Body of pancreas (tissue), 4 donors: ENCODE measurements at regions not wholly inside any gene's neighbourhood (a gene's known extent, or its start where the extent isn't known, plus 50 kb on each side); places are given as distances from the start of the nearest gene placed in this dataset.

ENCODE experiments used
- ATAC-seq: fragments of 150-250 bp; one replicate; pipeline ENCODE4 v1.9.1; 2016
- DNase-seq, 4 donors: peaks; one replicate each; pipeline ENCODE4 v3.0.0-alpha.2; 2019
- H3K27ac ChIP-seq, 4 donors: fragments of 200-600 bp; sonication (generic); 1 replicate in 3 of 4; 2 replicates in 1 of 4; pipeline versions ENCODE4 v1.5.1 to v1.6.1; 2016 to 2019; ENCODE audit warnings: mild to moderate bottlenecking in 1 of 4, mixed read lengths in 1 of 4, moderate library complexity in 1 of 4
- H3K27me3 ChIP-seq, 2 donors: fragments of 200-600 bp; sonication (generic); one replicate each; pipeline ENCODE4 v1.6.0; 2016; ENCODE audit warnings: mild to moderate bottlenecking in 1 of 2
- H3K36me3 ChIP-seq, 2 donors: fragments of 200-600 bp; sonication (generic); replicated peaks in 1 of 2; 2 replicates each; pipeline ENCODE4 v1.5.1; 2016; ENCODE audit warnings: low read depth in 2 of 2; ENCODE audit not compliant: insufficient read depth in 1 of 2
- H3K4me1 ChIP-seq: fragments of 200-600 bp; sonication (generic); one replicate; pipeline ENCODE4 v1.6.0; 2016
- H3K4me3 ChIP-seq, 2 donors: fragments of 200-600 bp; sonication (generic); 1 replicate in 1 of 2; 2 replicates in 1 of 2; pipeline ENCODE4 v1.5.1; 2016 to 2019
- H3K9me3 ChIP-seq, 3 donors: fragments of 200-600 bp; sonication (generic); 1 replicate in 2 of 3; 2 replicates in 1 of 3; pipeline ENCODE4 v1.5.1; 2016
- POLR2A ChIP-seq, 3 donors: fragments of 450-650 bp; IDR thresholded peaks; one replicate each; pipeline ENCODE4 v1.6.1; 2016; ENCODE audit warnings: antibody characterized with exemption in 3 of 3, mild to moderate bottlenecking in 2 of 3
- WGBS, 2 donors: methylation state at CpG; one replicate each; pipeline ENCODE4 v1.1.5; 2017; 5-methylcytosine and 5-hydroxymethylcytosine counted together
- intact Hi-C: fragments of 100-400 bp; cut with DNase I; formaldehyde crosslinking; loops from one replicate; pipeline ENCODE4 v1.15.1; 2023
- TF ChIP-seq, protein P1 (sequence below), 7 experiments: fragments of 450-650 bp in 4 of 7; fragments of 200-600 bp in 3 of 7; sonication (generic) in 3 of 7; IDR thresholded peaks; one replicate each; pipeline ENCODE4 v1.5.1; 2016 to 2019; ENCODE audit warnings: antibody characterized with exemption in 7 of 7

DNA sequence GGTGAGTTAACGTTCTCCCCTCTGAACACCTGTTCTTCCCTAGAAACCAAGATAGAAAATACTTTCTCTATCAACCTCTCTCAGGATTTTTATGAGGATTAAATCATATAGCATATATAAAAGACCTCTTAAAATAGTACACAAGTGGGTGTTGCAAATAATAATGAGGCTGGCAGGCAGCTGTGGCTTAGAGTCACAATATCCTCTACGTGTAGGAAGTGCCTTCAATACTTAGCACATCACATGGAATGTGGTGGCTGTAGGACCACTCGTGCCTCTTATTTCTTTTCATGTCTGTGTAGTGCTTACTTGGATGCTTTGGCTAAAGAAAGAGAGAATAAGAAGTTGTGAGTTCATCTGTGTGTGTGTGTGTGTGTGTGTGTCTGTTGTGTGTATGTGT is 96.3 kb downstream of the PRLHR start:
- Histone ChIP-seq H3K4me3 (no peak overlapping the region), H3K9me3 (no peaks in the 10 kb centered on the region), H3K4me1 (peaks cover 14% of the 10 kb centered on the region), H3K27ac (no peak overlapping the region), H3K36me3 (no peaks in the 10 kb centered on the region), H3K27me3 (no peaks in the 10 kb centered on the region)
- 69 to 80% methylated on average over 3 of the region's 3 CpGs for WGBS, 2 donors
- no peak for ATAC-seq
- TF ChIP-seq POLR2A (IDR thresholded peaks at IDR 0.05), result no peak
- TF ChIP-seq, protein P1, sequence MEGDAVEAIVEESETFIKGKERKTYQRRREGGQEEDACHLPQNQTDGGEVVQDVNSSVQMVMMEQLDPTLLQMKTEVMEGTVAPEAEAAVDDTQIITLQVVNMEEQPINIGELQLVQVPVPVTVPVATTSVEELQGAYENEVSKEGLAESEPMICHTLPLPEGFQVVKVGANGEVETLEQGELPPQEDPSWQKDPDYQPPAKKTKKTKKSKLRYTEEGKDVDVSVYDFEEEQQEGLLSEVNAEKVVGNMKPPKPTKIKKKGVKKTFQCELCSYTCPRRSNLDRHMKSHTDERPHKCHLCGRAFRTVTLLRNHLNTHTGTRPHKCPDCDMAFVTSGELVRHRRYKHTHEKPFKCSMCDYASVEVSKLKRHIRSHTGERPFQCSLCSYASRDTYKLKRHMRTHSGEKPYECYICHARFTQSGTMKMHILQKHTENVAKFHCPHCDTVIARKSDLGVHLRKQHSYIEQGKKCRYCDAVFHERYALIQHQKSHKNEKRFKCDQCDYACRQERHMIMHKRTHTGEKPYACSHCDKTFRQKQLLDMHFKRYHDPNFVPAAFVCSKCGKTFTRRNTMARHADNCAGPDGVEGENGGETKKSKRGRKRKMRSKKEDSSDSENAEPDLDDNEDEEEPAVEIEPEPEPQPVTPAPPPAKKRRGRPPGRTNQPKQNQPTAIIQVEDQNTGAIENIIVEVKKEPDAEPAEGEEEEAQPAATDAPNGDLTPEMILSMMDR (IDR thresholded peaks at IDR 0.05), result no peak
- no peak for DNase-seq
- intact Hi-C loops, result no loop called here

DNA sequence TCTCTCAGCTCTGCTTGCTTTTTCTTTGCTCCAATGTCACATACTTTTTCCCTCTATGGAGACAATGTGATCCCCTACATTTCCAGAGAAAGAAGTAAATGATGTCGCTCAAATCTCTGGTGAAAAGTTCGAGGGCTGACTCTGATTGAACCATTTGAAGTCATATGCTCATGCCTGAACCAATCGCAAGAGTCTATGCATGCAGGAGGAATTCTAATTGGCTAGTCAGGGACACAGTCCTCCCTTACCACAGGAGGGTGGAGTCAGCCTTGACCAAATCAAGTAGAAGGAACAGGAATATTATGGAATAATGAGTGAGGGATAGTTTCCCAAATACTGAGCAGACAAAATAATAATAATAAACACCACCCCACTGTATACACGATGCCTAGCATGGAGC is 96.8 kb downstream of the PRLHR start:
- Histone ChIP-seq H3K27me3 (no peaks in the 10 kb centered on the region), H3K36me3 (no peaks in the 10 kb centered on the region), H3K27ac (no peak overlapping the region), H3K4me3 (no peak overlapping the region), H3K9me3 (no peaks in the 10 kb centered on the region), H3K4me1 (peaks cover 14% of the 10 kb centered on the region)
- DNase-seq (no peak), ATAC-seq (no peak)
- intact Hi-C loops, result no loop called here
- no peak for TF ChIP-seq POLR2A (IDR thresholded peaks at IDR 0.05)
- 79 to 80% methylated on average over 4 of the region's 4 CpGs for WGBS, 2 donors

DNA sequence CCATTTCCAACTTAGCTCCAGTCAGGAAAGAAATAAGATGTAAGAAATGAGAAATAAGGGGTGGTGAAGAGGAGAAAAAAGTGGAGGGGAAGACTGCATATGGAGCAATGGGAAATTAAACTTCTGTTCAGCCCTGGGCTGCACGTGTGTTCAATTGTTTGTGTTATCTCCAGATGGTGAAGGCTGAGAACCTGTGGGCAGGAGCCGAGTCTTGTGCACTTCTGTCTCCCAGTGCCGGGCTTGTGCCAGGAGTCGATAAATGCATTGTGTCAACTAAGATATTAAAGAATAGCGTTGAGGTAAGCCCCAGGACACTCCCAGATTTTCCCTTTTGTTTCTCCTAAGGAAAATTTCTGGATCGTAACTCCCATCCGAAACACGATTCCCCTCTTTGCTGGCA is 98.2 kb downstream of the PRLHR start:
- no peaks in the 10 kb centered on the region for H3K36me3 ChIP-seq
- H3K27ac ChIP-seq, result peak overlapping the region in 3 of 4 donors; percentile 36 to 72 (median 55)
- no peaks in the 10 kb centered on the region for H3K27me3 ChIP-seq
- 45 to 58% methylated on average over 8 of the region's 8 CpGs for WGBS, 2 donors
- H3K4me3 ChIP-seq, result no peak overlapping the region
- TF ChIP-seq, protein P1 (IDR thresholded peaks at IDR 0.05), result no peak
- no peak for TF ChIP-seq POLR2A (IDR thresholded peaks at IDR 0.05)
- DNase-seq, result peak; percentile 24 to 66 (median 43)
- peak; percentile 48 for ATAC-seq
- H3K9me3 ChIP-seq, result no peaks in the 10 kb centered on the region
- H3K4me1 ChIP-seq, result peaks cover 14% of the 10 kb centered on the region
- intact Hi-C loops, result no loop called here

DNA sequence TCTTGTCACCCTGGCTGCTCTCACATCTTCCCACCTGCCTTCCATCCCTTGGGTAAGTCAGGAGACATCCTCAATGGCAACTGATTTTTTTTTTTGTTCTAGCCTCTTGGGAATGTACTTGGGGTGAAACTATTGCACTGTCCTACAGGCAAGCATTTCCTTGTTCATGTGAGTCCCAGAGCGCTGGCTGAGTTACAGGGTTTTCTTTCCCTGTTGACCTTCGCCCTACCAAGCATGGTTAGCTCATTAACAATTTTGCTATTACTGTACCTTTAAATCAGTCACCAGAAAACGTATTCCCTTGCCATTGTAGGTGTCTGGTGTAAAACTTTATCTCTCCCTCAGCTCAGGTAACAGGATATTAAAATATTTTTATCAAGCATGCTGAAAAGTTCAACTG is 98.9 kb downstream of the PRLHR start:
- no peak for TF ChIP-seq POLR2A (IDR thresholded peaks at IDR 0.05)
- TF ChIP-seq, protein P1 (IDR thresholded peaks at IDR 0.05), result no peak
- Histone ChIP-seq H3K4me3 (no peak overlapping the region), H3K27me3 (no peaks in the 10 kb centered on the region), H3K27ac (peak overlapping the region in 3 of 4 donors; percentile 36 to 72 (median 55)), H3K9me3 (no peaks in the 10 kb centered on the region), H3K4me1 (peaks cover 14% of the 10 kb centered on the region), H3K36me3 (no peaks in the 10 kb centered on the region)
- peak; percentile 69 for ATAC-seq
- intact Hi-C loops, result no loop called here
- WGBS, 2 donors, result 21 to 39% methylated on average over 3 of the region's 3 CpGs
- peak; percentile 25 to 81 (median 53) for DNase-seq

DNA sequence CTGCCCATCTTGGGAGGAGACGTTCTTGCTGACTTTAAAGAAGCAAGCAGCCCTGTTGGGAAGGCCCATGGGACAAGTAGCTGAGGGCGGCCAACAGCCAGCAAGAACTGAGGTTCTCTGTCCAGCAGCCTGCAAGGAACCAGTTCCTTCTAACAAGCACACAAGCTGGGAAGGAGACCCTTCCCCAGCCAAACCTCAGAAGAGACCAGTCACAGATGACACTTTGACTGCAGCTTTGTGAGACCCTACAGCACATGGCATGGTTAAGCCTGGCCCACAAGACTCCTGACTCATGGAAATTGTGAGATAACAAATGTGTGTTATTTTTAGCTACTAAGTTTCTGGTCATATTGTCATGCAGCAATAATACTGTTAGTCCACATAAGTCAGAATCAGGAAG is 99.9 kb downstream of the PRLHR start:
- Histone ChIP-seq H3K27me3 (no peaks in the 10 kb centered on the region), H3K4me3 (no peak overlapping the region), H3K9me3 (no peaks in the 10 kb centered on the region), H3K4me1 (peaks cover 14% of the 10 kb centered on the region), H3K36me3 (no peaks in the 10 kb centered on the region), H3K27ac (peak overlapping the region in 1 of 4 donors; percentile 72)
- 54% methylated on average over 2 of the region's 2 CpGs; no CpG with 5 or more reads in 1 of the 2 donors for WGBS, 2 donors
- ATAC-seq, result no peak
- intact Hi-C loops, result no loop called here
- no peak for DNase-seq
- TF ChIP-seq POLR2A (IDR thresholded peaks at IDR 0.05), result no peak
- TF ChIP-seq, protein P1 (IDR thresholded peaks at IDR 0.05), result no peak
